ENCODE measurements at regions not wholly inside any gene's neighbourhood (a gene's known extent, or its start where the extent isn't known, plus 50 kb on each side); places are given as distances from the start of the nearest gene placed in this dataset.
"Not testable (repeated sequence)": the region's sequence is repeated elsewhere in the genome, so short reads cannot be mapped to it uniquely, and the experiment has no call there.

DNA sequence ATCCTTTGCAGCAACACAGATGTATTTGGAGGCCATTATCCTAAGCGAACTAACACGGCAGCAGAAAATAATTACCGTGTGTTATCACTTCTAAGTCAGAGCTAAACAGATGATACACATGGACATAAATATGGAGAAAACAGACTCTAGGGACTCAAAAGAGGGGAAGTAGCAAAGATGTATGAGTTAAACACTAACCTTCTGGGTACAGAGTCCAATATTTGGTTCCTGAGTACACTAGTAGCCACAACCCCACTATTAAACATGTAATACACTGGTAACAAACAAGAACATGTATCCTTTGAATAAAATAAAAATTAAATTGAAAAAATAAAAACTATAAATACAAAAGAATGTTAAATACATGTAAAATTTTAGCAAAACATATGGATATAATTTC is 118.0 kb upstream of the SLITRK5 start:
- DNase-seq (ENCODE audit: low spot score), result no peak

DNA sequence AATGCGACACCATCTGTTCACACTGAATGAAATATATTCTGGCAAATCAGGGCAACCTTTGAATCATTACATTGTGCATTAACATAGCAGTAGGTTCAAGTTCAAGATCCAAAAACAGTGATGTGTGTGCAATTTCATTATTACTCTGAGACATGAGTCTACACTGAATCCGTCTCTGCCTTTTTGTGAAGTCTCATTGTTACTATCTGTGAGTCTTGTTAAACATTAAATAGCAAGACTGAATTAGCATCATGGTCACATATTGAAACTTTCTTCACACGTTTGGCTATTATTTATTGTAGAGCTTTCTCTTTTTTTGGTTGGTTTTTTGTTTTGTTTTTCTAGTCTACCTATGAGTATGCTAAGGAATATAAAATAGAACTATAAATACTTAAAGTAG is 117.1 kb upstream of the SLITRK5 start:
- DNase-seq (ENCODE audit: low spot score), result no peak

DNA sequence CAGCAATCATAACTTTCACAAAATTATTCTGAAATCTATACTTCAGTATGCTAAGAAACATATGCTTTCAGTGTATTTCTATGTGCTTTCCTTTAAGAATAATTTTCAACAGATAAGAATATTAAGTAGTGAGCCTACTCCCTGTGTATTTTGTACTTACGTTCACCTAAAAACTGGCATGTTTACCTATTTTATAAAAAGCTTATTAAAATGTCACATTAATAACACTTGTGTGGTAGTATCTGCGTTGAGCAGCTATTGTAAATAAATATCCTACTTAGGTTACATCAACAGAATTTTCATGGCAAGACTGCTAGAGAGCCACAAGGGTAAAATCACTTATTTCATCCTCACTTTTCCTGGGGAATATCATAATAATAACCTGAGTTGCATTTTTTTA is 113.4 kb upstream of the SLITRK5 start:
- DNase-seq (ENCODE audit: low spot score), result no peak

DNA sequence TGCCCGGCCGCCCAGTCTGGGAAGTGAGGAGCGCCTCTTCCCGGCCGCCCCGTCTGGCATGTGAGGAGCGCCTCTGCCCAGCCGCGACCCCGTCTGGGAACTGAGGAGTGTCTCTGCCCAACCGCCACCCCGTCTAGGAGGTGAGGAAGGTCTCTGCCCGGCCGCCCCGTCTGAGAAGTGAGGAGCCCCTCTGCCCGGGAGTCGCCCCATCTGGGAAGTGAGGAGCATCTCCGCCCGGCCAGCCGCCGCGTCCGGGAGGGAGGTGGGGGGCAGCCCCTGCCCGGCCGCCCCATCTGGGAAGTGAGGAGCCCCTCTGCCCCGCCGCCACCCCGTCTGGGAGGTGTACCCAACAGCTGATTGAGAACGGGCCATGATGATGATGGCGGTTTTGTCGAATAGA is 109.6 kb upstream of the SLITRK5 start:
- not testable (repeated sequence) for DNase-seq (ENCODE audit: low spot score)

DNA sequence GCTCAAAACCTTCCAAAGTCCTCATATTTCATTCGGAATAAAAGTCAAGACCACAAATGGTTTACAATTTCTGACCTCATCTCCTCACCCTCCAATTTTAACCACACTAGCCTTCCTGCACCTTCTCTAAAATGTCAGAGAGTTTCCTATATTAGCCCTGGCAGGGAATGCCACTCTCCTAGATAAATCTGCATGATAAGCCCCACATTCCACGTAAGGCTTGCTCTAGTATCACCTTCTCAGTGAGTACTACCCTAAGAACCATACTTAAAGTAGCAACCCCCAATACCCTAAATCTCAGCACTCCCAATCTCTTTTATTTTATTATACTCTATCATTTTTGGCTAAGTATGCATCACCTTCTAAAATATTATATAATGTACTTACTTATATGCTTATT is 100.5 kb upstream of the SLITRK5 start:
- no peak for DNase-seq (ENCODE audit: low spot score)

DNA sequence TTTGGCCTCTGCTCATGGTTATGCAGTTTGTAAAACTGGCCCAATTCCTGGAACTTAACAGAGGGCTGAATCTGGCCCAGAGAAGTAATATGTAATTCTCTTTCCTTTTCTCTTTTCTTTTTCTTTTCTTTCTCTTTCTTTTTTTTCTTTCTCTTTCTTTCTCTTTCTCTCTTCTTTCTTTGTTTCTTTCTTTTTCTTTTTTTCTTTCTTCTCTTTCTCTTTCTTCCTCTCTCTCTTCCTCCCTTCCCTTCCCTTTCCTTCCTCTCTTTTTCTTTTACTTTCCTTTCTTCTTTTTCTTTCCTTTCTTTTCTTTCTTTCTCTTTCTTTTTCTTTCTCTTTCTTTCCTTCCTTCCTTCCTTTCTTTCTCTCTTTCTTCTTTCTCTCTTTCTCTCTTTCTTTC is 88.8 kb upstream of the SLITRK5 start:
- no peak for DNase-seq (ENCODE audit: low spot score)

DNA sequence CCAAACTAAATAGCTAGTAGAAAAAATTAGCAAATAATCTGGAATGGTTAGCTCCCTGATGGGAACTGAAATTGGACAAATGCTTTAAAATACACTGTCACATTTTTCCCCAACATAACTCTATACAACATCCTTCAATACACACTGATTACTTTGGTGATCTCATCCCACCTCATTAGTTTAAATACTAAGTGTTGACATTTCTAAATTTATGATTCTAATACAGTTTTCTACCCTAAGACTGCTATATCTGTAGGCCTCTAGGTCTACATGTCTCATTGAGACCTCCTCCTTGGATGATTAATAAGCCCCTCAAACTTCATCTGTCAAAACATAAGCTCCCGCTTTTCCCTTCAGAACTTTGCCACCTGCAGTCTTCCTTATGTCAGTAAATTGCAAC is 80.7 kb upstream of the SLITRK5 start:
- DNase-seq (ENCODE audit: low spot score), result no peak

DNA sequence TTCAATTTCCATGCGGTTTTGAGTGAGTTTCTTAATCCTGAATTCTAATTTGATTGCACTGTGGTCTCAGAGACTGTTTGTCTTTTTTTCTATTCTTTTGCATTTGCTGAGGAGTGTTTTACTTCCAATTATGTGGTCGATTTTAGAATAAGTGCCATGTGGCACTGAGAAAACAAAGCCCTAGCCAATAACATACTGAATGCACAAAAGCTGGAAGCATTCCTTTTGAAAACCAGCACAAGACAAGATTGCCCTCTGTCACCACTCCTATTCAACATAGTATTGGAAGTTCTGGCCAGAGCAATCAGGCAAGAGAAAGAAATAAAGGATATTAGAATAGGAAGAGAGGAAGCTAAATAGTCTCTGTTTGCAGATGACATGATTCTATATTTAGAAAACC is 66.7 kb upstream of the SLITRK5 start:
- not testable (repeated sequence) for DNase-seq (ENCODE audit: low spot score)

DNA sequence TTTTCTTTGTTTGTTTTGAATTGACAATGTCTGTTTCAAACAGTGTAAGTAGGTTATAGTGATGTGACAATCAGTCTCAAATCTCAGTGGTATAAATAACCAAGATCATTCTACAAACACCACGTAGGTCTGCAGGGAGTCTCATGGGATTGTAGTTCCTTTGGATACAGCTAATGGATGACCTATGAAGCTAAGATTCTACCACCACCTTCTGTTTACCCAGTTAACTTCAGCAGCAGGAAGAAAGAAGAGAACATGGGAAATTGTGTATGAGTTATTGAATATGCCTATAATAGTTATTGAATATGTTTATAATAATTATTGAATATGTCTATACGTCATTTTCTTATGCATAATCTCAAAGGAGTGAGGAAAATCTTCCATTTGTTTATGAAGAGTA is 63.9 kb upstream of the SLITRK5 start:
- no peak for DNase-seq (ENCODE audit: low spot score)

DNA sequence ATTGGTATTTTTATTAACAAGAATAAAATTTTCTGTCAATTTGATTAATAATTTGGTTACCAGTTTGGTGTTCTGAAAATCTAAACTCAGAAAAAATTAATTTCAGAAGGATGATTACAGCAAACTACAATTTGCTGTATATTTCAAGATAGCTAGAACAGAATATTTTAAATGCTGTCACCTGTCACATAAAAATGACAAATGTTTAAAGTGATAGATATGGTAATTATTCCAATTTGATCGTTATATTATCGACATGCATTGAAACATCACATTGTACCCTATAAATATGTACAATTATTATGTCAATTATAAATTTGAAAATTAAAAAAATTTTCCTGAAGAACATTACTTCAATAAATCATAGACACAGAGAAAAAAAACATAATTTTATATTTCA is 56.9 kb upstream of the SLITRK5 start:
- DNase-seq (ENCODE audit: low spot score), result no peak
